SK-N-SH (cell line): ENCODE measurements at regions not wholly inside any gene's neighbourhood (a gene's known extent, or its start where the extent isn't known, plus 50 kb on each side); places are given as distances from the start of the nearest gene placed in this dataset.

Experiments used
- CTCF ChIA-PET: fragments of 300-600, 350-600 bp; formaldehyde crosslinking; extraction: SDS; loops from one replicate; lab custom pipeline; 2021; lab: Yijun Ruan, JAX
- POLR2A ChIA-PET: fragments of 350-600 bp; sonication (Branson Sonifier 250); formaldehyde crosslinking; extraction: SDS; loops from one replicate; lab custom pipeline; 2020; ENCODE audit warnings: antibody characterized with exemption, inconsistent platforms; lab: Yijun Ruan, JAX
- DNase-seq: peaks from one replicate; pipeline ENCODE4 v3.0.0; 2012
- H2AFZ ChIP-seq: fragments of 200-600 bp; sonication (generic); 2 replicates; pipeline ENCODE4 v1.8.1; 2016; ENCODE audit warnings: antibody characterized with exemption, mild to moderate bottlenecking, low read depth
- H3F3A ChIP-seq: fragments of 200-600 bp; sonication (generic); replicated peaks from 2 replicates; pipeline ENCODE3; 2016; ENCODE audit warnings: antibody characterized with exemption, mild to moderate bottlenecking; ENCODE audit not compliant: insufficient read depth
- H3K27ac ChIP-seq, 2 experiments: fragments of 200-500 bp in 1 of 2; fragments of 200-600 bp in 1 of 2; sonication (Bioruptor generic) in 1 of 2; sonication (generic), shearing (Covaris generic) in 1 of 2; 2 replicates each; pipeline versions ENCODE4 v1.5.1 to v1.6.1; 2014 to 2016; ENCODE audit warnings: low read depth in 2 of 2, inconsistent platforms in 1 of 2, low read length in 1 of 2, mild to moderate bottlenecking in 1 of 2, mixed read lengths in 1 of 2
- H3K27me3 ChIP-seq: fragments of 200-600 bp; sonication (generic), shearing (Covaris generic); 2 replicates; pipeline ENCODE4 v1.6.1; 2016; ENCODE audit warnings: mixed run types; ENCODE audit not compliant: insufficient read depth
- H3K36me3 ChIP-seq, 2 experiments: fragments of 200-500 bp in 1 of 2; fragments of 200-600 bp in 1 of 2; sonication (Bioruptor generic) in 1 of 2; sonication (generic) in 1 of 2; replicated peaks in 1 of 2; 2 replicates each; pipeline versions ENCODE3 to v1.5.1; 2014 to 2016; ENCODE audit warnings: low read length in 1 of 2, mild to moderate bottlenecking in 1 of 2; ENCODE audit not compliant: insufficient read depth in 2 of 2, control insufficient read depth in 1 of 2
- H3K4me1 ChIP-seq, 2 experiments: fragments of 200-500 bp in 1 of 2; fragments of 200-600 bp in 1 of 2; sonication (Bioruptor generic) in 1 of 2; sonication (generic), shearing (Covaris generic) in 1 of 2; 2 replicates each; pipeline versions ENCODE4 v1.5.1 to v1.6.1; 2014 to 2016; ENCODE audit warnings: low read depth in 1 of 2, low read length in 1 of 2, mixed run types in 1 of 2; ENCODE audit not compliant: insufficient read depth in 2 of 2, control insufficient read depth in 1 of 2
- H3K4me2 ChIP-seq: fragments of 200-600 bp; sonication (generic), shearing (Covaris generic); 2 replicates; pipeline ENCODE4 v1.6.1; 2017; ENCODE audit warnings: mixed run types
- H3K4me3 ChIP-seq, 2 experiments: fragments of 200-500 bp in 1 of 2; fragments of 200-600 bp in 1 of 2; sonication (Bioruptor generic) in 1 of 2; sonication (generic), shearing (Covaris generic) in 1 of 2; 2 replicates each; pipeline versions ENCODE4 v1.5.1 to v1.8.1; 2014 to 2016; ENCODE audit warnings: low read depth in 2 of 2, inconsistent platforms in 1 of 2, low read length in 1 of 2, mild to moderate bottlenecking in 1 of 2, mixed read lengths in 1 of 2, moderate library complexity in 1 of 2
- H3K79me2 ChIP-seq: fragments of 200-600 bp; sonication (generic); 2 replicates; pipeline ENCODE4 v1.8.1; 2017; ENCODE audit warnings: mild to moderate bottlenecking; ENCODE audit not compliant: insufficient read depth
- H3K9ac ChIP-seq: fragments of 200-600 bp; sonication (generic); 2 replicates; pipeline ENCODE4 v1.6.1; 2017; ENCODE audit warnings: mixed run types
- H3K9me2 ChIP-seq: fragments of 200-600 bp; sonication (generic); 2 replicates; pipeline ENCODE4 v1.6.1; 2017; ENCODE audit warnings: mixed run types
- H3K9me3 ChIP-seq: fragments of 200-600 bp; sonication (generic); 2 replicates; pipeline ENCODE4 v1.6.1; 2017; ENCODE audit warnings: mixed run types, mild to moderate bottlenecking, moderate library complexity
- H4K20me1 ChIP-seq: fragments of 200-600 bp; sonication (generic); 2 replicates; pipeline ENCODE4 v1.6.1; 2017; ENCODE audit warnings: mild to moderate bottlenecking, mixed run types; ENCODE audit not compliant: insufficient read depth
- CHD2 ChIP-seq: fragments of 150-350 bp; IDR thresholded peaks from 2 replicates; pipeline ENCODE4 v1.6.1; 2018; ENCODE audit warnings: low read length; ENCODE audit not compliant: partially characterized antibody
- EP300 ChIP-seq, 2 experiments: IDR thresholded peaks; 2 replicates each; pipeline versions ENCODE4 v1.4.0 to v1.6.1; 2012; ENCODE audit warnings: borderline replicate concordance in 1 of 2, low read depth in 1 of 2, low read length in 1 of 2
- GABPA ChIP-seq: IDR thresholded peaks from 2 replicates; pipeline ENCODE4 v1.4.0; 2012; ENCODE audit warnings: low read depth, mild to moderate bottlenecking
- JUND ChIP-seq: IDR thresholded peaks from 2 replicates; pipeline ENCODE4 v1.4.0; 2012
- MEF2A ChIP-seq: IDR thresholded peaks from 2 replicates; pipeline ENCODE4 v1.4.0; 2012; ENCODE audit warnings: low read depth, borderline replicate concordance
- MXI1 ChIP-seq: IDR thresholded peaks from 2 replicates; pipeline ENCODE4 v1.6.1; 2012; ENCODE audit warnings: mild to moderate bottlenecking, low read depth, low read length, improper control_type of control experiment
- NFIC ChIP-seq: IDR thresholded peaks from 2 replicates; pipeline ENCODE4 v1.4.0; 2012; ENCODE audit warnings: borderline replicate concordance
- POLR2AphosphoS5 ChIP-seq: IDR thresholded peaks from 2 replicates; pipeline ENCODE4 v1.6.1; 2012; ENCODE audit warnings: low read depth, low read length
- RCOR1 ChIP-seq: fragments of 150-350 bp; IDR thresholded peaks from 2 replicates; pipeline ENCODE4 v1.6.1; 2017; ENCODE audit warnings: antibody characterized with exemption, low read length
- RXRA ChIP-seq: IDR thresholded peaks from 2 replicates; pipeline ENCODE4 v1.4.0; 2012; ENCODE audit warnings: low read depth, mild to moderate bottlenecking, borderline replicate concordance
- SIN3A ChIP-seq: IDR thresholded peaks from 2 replicates; pipeline ENCODE4 v1.6.1; 2012; ENCODE audit warnings: low read depth, mild to moderate bottlenecking, low read length, moderate library complexity, borderline replicate concordance
- TAF1 ChIP-seq: IDR thresholded peaks from 2 replicates; pipeline ENCODE4 v1.6.1; 2012; ENCODE audit warnings: low read depth, mild to moderate bottlenecking, low read length, moderate library complexity, borderline replicate concordance
- TCF12 ChIP-seq: IDR thresholded peaks from 2 replicates; pipeline ENCODE4 v1.4.0; 2012
- TEAD4 ChIP-seq: IDR thresholded peaks from 2 replicates; pipeline ENCODE4 v1.4.0; 2012; ENCODE audit warnings: mild to moderate bottlenecking, borderline replicate concordance; ENCODE audit not compliant: insufficient read depth
- YY1 ChIP-seq: IDR thresholded peaks from 2 replicates; pipeline ENCODE4 v1.4.0; 2012; ENCODE audit warnings: low read depth, mild to moderate bottlenecking
- WGBS: methylation state at CpG from one replicate; pipeline ENCODE4 v1.1.6; 2017; ENCODE audit warnings: low lambda C conversion rate; 5-methylcytosine and 5-hydroxymethylcytosine counted together
- TF ChIP-seq, protein P1 (sequence below): IDR thresholded peaks from 2 replicates; pipeline ENCODE4 v1.4.0; 2012; ENCODE audit warnings: low read depth
- TF ChIP-seq, protein P2 (sequence below): IDR thresholded peaks from 2 replicates; pipeline ENCODE4 v1.4.0; 2012; ENCODE audit warnings: low read depth, borderline replicate concordance
- TF ChIP-seq, protein P3 (sequence below): fragments of 150-350 bp; IDR thresholded peaks from 2 replicates; pipeline ENCODE4 v1.6.1; 2017; ENCODE audit warnings: antibody characterized with exemption, low read length, low read depth, borderline replicate concordance

DNA sequence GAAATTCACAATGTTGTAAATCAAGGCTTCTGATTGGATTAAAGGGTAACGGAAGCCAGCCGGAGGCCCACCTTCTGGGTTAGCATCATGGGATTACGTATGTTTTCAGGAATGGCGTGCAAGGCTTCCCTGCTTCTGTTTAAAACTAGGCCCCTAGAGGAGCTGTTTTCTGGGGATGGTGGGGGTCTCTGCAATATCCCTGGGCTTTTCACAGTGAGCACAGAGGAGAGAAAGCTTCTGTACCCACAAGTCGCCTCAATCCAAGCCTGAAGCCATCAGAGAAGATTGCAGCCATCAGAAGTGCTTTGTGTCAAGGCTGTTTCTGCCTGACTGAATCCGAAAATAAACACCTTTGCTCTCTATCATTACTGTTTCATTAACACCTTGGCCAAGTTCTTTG lies 226.9 kb upstream of the SMIM21 start:
- H2AFZ ChIP-seq: no peak overlapping the region

DNA sequence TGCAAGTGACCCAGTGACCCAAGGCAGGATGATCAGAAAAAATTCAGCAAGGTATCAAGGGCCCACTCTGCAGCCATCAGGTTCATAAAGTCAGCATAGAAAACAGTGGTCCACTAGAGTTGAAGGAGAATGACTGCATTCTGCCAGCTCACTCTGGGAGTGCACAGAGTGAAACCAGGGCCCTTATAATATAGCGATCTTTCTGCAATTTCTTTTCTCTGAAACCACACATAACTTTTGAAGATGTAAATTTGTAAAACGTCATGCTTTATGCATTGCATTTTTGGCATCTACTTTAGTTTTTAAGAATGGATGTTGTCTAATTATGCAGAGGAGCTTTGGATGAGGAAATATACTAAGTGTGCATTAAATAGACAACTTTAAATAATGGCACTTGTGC lies 225.0 kb upstream of the SMIM21 start:
- ChIA-PET POLR2A (no interaction called here), CTCF (no interaction called here)
- Histone ChIP-seq H3K9me3 (no peaks in the 10 kb centered on the region), H3K9me2 (no peaks in the 10 kb centered on the region), H3K4me1 (peaks cover 0 to 4% of the 10 kb centered on the region in 2 experiments; a peak in 1 of 4 replicates), H3K9ac (no peak overlapping the region), H3K4me2 (no peak overlapping the region), H3K4me3 (no peak overlapping the region), H3K27me3 (no peaks in the 10 kb centered on the region), H3K79me2 (no peaks in the 10 kb centered on the region), H4K20me1 (no peaks in the 10 kb centered on the region), H3K36me3 (no peaks in the 10 kb centered on the region), H3F3A (no peaks in the 10 kb centered on the region), H3K27ac (no peak overlapping the region), H2AFZ (no peak overlapping the region)
- no peak for DNase-seq
- 49% methylated on average over 2 of the region's 2 CpGs for WGBS
- TF ChIP-seq JUND (no peak), YY1 (no peak), SIN3A (no peak), POLR2AphosphoS5 (no peak), CHD2 (no peak), MEF2A (no peak), RXRA (no peak), TCF12 (no peak), TEAD4 (no peak), TAF1 (no peak), NFIC (no peak)
- TF ChIP-seq, protein P1, sequence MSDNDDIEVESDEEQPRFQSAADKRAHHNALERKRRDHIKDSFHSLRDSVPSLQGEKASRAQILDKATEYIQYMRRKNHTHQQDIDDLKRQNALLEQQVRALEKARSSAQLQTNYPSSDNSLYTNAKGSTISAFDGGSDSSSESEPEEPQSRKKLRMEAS: no peak
- TF ChIP-seq, protein P2, sequence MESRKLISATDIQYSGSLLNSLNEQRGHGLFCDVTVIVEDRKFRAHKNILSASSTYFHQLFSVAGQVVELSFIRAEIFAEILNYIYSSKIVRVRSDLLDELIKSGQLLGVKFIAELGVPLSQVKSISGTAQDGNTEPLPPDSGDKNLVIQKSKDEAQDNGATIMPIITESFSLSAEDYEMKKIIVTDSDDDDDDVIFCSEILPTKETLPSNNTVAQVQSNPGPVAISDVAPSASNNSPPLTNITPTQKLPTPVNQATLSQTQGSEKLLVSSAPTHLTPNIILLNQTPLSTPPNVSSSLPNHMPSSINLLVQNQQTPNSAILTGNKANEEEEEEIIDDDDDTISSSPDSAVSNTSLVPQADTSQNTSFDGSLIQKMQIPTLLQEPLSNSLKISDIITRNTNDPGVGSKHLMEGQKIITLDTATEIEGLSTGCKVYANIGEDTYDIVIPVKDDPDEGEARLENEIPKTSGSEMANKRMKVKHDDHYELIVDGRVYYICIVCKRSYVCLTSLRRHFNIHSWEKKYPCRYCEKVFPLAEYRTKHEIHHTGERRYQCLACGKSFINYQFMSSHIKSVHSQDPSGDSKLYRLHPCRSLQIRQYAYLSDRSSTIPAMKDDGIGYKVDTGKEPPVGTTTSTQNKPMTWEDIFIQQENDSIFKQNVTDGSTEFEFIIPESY: no peak

More for the DNA sequence above, 226.9 kb upstream of the SMIM21 start:
- H3K27me3 ChIP-seq: no peaks in the 10 kb centered on the region
- no peak overlapping the region for H3K9ac ChIP-seq
- no peaks in the 10 kb centered on the region for H4K20me1 ChIP-seq
- no peak for TF ChIP-seq MEF2A
- no peak for TF ChIP-seq TAF1
- no peak for TF ChIP-seq RCOR1
- TF ChIP-seq, protein P2: no peak
- no peak for TF ChIP-seq EP300 (IDR thresholded peaks at IDR 0.05; ENCODE audit: borderline replicate concordance in 1 of 2, low read depth in 1 of 2, low read length in 1 of 2)
- TF ChIP-seq MXI1: no peak
- TF ChIP-seq TCF12: no peak
- TF ChIP-seq, protein P3, sequence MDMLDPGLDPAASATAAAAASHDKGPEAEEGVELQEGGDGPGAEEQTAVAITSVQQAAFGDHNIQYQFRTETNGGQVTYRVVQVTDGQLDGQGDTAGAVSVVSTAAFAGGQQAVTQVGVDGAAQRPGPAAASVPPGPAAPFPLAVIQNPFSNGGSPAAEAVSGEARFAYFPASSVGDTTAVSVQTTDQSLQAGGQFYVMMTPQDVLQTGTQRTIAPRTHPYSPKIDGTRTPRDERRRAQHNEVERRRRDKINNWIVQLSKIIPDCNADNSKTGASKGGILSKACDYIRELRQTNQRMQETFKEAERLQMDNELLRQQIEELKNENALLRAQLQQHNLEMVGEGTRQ: no peak
- TF ChIP-seq GABPA: no peak
- TF ChIP-seq, all 33 proteins: peak for 0
- Histone ChIP-seq H3K79me2 (no peaks in the 10 kb centered on the region), H3K36me3 (no peaks in the 10 kb centered on the region), H3K4me1 (peaks cover 0 to 4% of the 10 kb centered on the region in 2 experiments; a peak in 1 of 4 replicates), H3K27ac (no peak overlapping the region), H3K9me2 (no peaks in the 10 kb centered on the region), H3K4me3 (no peak overlapping the region), H3F3A (no peaks in the 10 kb centered on the region), H3K9me3 (no peaks in the 10 kb centered on the region), H3K4me2 (no peak overlapping the region)
- POLR2A ChIA-PET: no interaction called here
- CTCF ChIA-PET: no interaction called here
- 58% methylated on average over 6 of the region's 6 CpGs for WGBS
- DNase-seq: no peak
